GM23338 (cell line): ENCODE measurements at regions not wholly inside any gene's neighbourhood (a gene's known extent, or its start where the extent isn't known, plus 50 kb on each side); places are given as distances from the start of the nearest gene placed in this dataset.

ENCODE experiments used
- ATAC-seq: fragments of 200-7000 bp; cut with Tn5 transposase; 3 replicates; pipeline ENCODE4 v1.9.1; 2020
- DNase-seq: peaks from one replicate; pipeline ENCODE4 v3.0.0-alpha.2; 2015; ENCODE audit warnings: low spot score
- H2AFZ ChIP-seq: fragments of 200-600 bp; sonication (generic); 2 replicates; pipeline ENCODE4 v1.8.0; 2016; ENCODE audit warnings: antibody characterized with exemption, mild to moderate bottlenecking, moderate library complexity
- H3F3A ChIP-seq: fragments of 200-600 bp; sonication (generic); replicated peaks from 2 replicates; pipeline ENCODE4 v1.8.0; 2017; ENCODE audit warnings: antibody characterized with exemption, mixed run types, low read depth
- H3K27ac ChIP-seq: fragments of 200-600 bp; sonication (generic); 2 replicates; pipeline ENCODE4 v1.6.1; 2016; ENCODE audit warnings: low read depth
- H3K27me3 ChIP-seq: fragments of 200-600 bp; sonication (generic); 2 replicates; pipeline ENCODE4 v1.8.0; 2016; ENCODE audit warnings: mild to moderate bottlenecking, mixed run types, moderate library complexity; ENCODE audit not compliant: insufficient read depth
- H3K36me3 ChIP-seq: fragments of 200-600 bp; sonication (generic); 2 replicates; pipeline ENCODE4 v1.8.0; 2016; ENCODE audit warnings: mild to moderate bottlenecking; ENCODE audit not compliant: insufficient read depth
- H3K4me1 ChIP-seq: fragments of 200-600 bp; sonication (generic); 2 replicates; pipeline ENCODE4 v1.8.0; 2016; ENCODE audit warnings: mild to moderate bottlenecking, moderate library complexity; ENCODE audit not compliant: insufficient read depth
- H3K4me2 ChIP-seq: fragments of 200-600 bp; sonication (generic); 2 replicates; pipeline ENCODE4 v1.7.1; 2017; ENCODE audit warnings: mixed run types
- H3K4me3 ChIP-seq: fragments of 200-600 bp; sonication (generic); 2 replicates; pipeline ENCODE4 v1.6.1; 2016; ENCODE audit warnings: mixed run types
- H3K79me2 ChIP-seq: fragments of 200-600 bp; sonication (generic); replicated peaks from 2 replicates; pipeline ENCODE4 v1.8.0; 2017; ENCODE audit warnings: mild to moderate bottlenecking; ENCODE audit not compliant: insufficient read depth
- H3K9me2 ChIP-seq: fragments of 200-600 bp; sonication (generic); 2 replicates; pipeline ENCODE4 v1.8.0; 2017; ENCODE audit not compliant: insufficient read depth
- H4K20me1 ChIP-seq: fragments of 200-600 bp; sonication (generic); replicated peaks from 2 replicates; pipeline ENCODE4 v1.8.0; 2017; ENCODE audit warnings: mild to moderate bottlenecking; ENCODE audit not compliant: insufficient read depth
- H3K27ac Mint-ChIP-seq: 2 replicates; pipeline ENCODE4 v1.8.0; 2020; ENCODE audit warnings: inconsistent platforms, mild to moderate bottlenecking, moderate library complexity, mixed read lengths
- H3K27me3 Mint-ChIP-seq: 3 replicates; pipeline ENCODE4 v1.8.0; 2022; ENCODE audit warnings: low read depth, mild to moderate bottlenecking, moderate library complexity, mixed read lengths, inconsistent platforms; ENCODE audit not compliant: insufficient read depth, poor library complexity
- H3K36me3 Mint-ChIP-seq: 3 replicates; pipeline ENCODE4 v1.8.0; 2021; ENCODE audit warnings: low read depth, mild to moderate bottlenecking, inconsistent platforms, moderate library complexity, mixed read lengths
- H3K4me1 Mint-ChIP-seq: 3 replicates; pipeline ENCODE4 v1.8.0; 2020; ENCODE audit warnings: mild to moderate bottlenecking, inconsistent platforms, mixed read lengths
- H3K4me3 Mint-ChIP-seq: 3 replicates; pipeline ENCODE4 v1.8.0; 2021; ENCODE audit warnings: moderate library complexity, mild to moderate bottlenecking, inconsistent platforms, mixed read lengths
- H3K9me3 Mint-ChIP-seq: 3 replicates; pipeline ENCODE4 v1.8.0; 2020; ENCODE audit warnings: moderate library complexity, mild to moderate bottlenecking, inconsistent platforms, mixed read lengths
- CREB1 ChIP-seq: fragments of 250-450 bp; sonication (Bioruptor Pico); IDR thresholded peaks from 2 replicates; pipeline ENCODE4 v1.5.0; 2020; ENCODE audit warnings: low read depth, mild to moderate bottlenecking, moderate library complexity
- TF ChIP-seq, protein P1 (sequence below): fragments of 250-450 bp; sonication (Bioruptor Pico); IDR thresholded peaks from 2 replicates; pipeline ENCODE4 v1.5.0; 2020; ENCODE audit warnings: mild to moderate bottlenecking, moderate library complexity
- TF ChIP-seq, protein P2 (sequence below): IDR thresholded peaks from 2 replicates; pipeline ENCODE4 v1.6.1; 2016; ENCODE audit warnings: antibody characterized with exemption
- TF ChIP-seq, protein P3 (sequence below): IDR thresholded peaks from one replicate; pipeline ENCODE4 v1.6.1; 2018; ENCODE audit warnings: antibody characterized with exemption; ENCODE audit not compliant: unreplicated experiment

DNA sequence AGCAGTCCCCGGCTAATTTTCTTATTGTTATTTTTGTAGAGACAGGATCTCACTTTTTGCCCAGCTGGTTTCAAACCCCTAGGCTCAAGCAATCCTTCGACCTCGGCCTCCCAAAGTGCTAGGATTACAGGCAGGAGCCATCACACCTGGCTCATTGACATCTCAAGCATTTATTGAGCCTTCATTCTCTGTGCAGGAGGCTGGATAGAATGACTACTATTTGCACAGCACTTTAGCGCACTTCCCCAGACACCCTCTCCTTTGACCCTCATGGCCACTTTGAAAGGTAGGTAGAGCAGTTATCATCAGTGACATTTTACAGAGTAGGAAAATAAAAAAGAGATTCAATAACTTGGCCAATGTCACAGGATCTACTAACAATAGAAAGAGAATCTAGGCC is 124.0 kb upstream of the STXBP5 start (continued):
- TF ChIP-seq, protein P1, sequence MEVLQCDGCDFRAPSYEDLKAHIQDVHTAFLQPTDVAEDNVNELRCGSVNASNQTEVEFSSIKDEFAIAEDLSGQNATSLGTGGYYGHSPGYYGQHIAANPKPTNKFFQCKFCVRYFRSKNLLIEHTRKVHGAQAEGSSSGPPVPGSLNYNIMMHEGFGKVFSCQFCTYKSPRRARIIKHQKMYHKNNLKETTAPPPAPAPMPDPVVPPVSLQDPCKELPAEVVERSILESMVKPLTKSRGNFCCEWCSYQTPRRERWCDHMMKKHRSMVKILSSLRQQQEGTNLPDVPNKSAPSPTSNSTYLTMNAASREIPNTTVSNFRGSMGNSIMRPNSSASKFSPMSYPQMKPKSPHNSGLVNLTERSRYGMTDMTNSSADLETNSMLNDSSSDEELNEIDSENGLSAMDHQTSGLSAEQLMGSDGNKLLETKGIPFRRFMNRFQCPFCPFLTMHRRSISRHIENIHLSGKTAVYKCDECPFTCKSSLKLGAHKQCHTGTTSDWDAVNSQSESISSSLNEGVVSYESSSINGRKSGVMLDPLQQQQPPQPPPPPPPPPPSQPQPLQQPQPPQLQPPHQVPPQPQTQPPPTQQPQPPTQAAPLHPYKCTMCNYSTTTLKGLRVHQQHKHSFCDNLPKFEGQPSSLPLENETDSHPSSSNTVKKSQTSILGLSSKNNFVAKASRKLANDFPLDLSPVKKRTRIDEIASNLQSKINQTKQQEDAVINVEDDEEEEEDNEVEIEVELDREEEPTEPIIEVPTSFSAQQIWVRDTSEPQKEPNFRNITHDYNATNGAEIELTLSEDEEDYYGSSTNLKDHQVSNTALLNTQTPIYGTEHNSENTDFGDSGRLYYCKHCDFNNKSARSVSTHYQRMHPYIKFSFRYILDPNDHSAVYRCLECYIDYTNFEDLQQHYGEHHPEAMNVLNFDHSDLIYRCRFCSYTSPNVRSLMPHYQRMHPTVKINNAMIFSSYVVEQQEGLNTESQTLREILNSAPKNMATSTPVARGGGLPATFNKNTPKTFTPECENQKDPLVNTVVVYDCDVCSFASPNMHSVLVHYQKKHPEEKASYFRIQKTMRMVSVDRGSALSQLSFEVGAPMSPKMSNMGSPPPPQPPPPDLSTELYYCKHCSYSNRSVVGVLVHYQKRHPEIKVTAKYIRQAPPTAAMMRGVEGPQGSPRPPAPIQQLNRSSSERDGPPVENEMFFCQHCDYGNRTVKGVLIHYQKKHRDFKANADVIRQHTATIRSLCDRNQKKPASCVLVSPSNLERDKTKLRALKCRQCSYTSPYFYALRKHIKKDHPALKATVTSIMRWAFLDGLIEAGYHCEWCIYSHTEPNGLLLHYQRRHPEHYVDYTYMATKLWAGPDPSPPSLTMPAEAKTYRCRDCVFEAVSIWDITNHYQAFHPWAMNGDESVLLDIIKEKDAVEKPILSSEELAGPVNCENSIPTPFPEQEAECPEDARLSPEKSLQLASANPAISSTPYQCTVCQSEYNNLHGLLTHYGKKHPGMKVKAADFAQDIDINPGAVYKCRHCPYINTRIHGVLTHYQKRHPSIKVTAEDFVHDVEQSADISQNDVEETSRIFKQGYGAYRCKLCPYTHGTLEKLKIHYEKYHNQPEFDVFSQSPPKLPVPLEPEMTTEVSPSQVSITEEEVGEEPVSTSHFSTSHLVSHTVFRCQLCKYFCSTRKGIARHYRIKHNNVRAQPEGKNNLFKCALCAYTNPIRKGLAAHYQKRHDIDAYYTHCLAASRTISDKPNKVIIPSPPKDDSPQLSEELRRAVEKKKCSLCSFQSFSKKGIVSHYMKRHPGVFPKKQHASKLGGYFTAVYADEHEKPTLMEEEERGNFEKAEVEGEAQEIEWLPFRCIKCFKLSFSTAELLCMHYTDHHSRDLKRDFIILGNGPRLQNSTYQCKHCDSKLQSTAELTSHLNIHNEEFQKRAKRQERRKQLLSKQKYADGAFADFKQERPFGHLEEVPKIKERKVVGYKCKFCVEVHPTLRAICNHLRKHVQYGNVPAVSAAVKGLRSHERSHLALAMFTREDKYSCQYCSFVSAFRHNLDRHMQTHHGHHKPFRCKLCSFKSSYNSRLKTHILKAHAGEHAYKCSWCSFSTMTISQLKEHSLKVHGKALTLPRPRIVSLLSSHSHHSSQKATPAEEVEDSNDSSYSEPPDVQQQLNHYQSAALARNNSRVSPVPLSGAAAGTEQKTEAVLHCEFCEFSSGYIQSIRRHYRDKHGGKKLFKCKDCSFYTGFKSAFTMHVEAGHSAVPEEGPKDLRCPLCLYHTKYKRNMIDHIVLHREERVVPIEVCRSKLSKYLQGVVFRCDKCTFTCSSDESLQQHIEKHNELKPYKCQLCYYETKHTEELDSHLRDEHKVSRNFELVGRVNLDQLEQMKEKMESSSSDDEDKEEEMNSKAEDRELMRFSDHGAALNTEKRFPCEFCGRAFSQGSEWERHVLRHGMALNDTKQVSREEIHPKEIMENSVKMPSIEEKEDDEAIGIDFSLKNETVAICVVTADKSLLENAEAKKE (CRISPR knock-in tag): no peak

DNA sequence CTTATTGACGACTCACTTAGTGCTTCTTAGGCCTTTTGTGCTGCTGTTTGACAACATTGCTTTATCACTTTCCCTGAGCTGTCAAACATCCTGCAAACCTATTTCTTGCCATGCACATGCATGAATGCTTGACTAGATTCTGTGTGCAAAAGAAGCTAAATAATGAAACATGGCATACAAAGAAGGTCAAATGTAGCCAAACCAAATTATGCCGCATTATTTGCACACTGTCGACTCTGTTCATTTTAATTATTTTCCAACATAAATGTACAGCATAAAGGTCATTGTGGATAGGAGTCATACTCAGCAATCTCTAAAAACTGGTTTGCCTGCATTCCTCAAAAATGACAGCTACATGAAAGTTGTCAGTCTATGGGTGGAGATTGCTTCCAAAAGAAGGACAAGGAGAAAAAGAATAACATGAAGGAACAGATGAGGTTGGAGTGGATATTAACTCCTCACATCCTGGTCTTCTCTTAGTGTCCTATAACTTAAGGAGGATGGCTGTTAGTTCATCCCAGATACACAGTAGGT is 123.1 kb upstream of the STXBP5 start:
- Mint-ChIP-seq H3K27ac (no peak overlapping the region), H3K4me1 (peaks cover 8% of the 10 kb centered on the region; the same call in 2 of the 3 replicates), H3K4me3 (no peak overlapping the region), H3K9me3 (no peaks in the 10 kb centered on the region), H3K36me3 (no peaks in the 10 kb centered on the region), H3K27me3 (peaks cover 2% of the 10 kb centered on the region)
- Histone ChIP-seq H3K79me2 (no peaks in the 10 kb centered on the region), H4K20me1 (no peaks in the 10 kb centered on the region), H3F3A (no peaks in the 10 kb centered on the region), H3K36me3 (no peaks in the 10 kb centered on the region), H3K9me2 (no peaks in the 10 kb centered on the region; the same call in 1 of the 2 replicates), H3K27me3 (no peaks in the 10 kb centered on the region), H3K4me2 (no peak overlapping the region), H3K4me3 (no peak overlapping the region), H3K4me1 (no peaks in the 10 kb centered on the region), H3K27ac (no peak overlapping the region), H2AFZ (no peak overlapping the region)
- ATAC-seq (no peak), DNase-seq (no peak)
- TF ChIP-seq, protein P2, sequence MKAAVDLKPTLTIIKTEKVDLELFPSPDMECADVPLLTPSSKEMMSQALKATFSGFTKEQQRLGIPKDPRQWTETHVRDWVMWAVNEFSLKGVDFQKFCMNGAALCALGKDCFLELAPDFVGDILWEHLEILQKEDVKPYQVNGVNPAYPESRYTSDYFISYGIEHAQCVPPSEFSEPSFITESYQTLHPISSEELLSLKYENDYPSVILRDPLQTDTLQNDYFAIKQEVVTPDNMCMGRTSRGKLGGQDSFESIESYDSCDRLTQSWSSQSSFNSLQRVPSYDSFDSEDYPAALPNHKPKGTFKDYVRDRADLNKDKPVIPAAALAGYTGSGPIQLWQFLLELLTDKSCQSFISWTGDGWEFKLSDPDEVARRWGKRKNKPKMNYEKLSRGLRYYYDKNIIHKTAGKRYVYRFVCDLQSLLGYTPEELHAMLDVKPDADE: no peak
- no peak for TF ChIP-seq CREB1 (CRISPR knock-in tag)
- TF ChIP-seq, protein P1 (CRISPR knock-in tag): no peak
- TF ChIP-seq, protein P3, sequence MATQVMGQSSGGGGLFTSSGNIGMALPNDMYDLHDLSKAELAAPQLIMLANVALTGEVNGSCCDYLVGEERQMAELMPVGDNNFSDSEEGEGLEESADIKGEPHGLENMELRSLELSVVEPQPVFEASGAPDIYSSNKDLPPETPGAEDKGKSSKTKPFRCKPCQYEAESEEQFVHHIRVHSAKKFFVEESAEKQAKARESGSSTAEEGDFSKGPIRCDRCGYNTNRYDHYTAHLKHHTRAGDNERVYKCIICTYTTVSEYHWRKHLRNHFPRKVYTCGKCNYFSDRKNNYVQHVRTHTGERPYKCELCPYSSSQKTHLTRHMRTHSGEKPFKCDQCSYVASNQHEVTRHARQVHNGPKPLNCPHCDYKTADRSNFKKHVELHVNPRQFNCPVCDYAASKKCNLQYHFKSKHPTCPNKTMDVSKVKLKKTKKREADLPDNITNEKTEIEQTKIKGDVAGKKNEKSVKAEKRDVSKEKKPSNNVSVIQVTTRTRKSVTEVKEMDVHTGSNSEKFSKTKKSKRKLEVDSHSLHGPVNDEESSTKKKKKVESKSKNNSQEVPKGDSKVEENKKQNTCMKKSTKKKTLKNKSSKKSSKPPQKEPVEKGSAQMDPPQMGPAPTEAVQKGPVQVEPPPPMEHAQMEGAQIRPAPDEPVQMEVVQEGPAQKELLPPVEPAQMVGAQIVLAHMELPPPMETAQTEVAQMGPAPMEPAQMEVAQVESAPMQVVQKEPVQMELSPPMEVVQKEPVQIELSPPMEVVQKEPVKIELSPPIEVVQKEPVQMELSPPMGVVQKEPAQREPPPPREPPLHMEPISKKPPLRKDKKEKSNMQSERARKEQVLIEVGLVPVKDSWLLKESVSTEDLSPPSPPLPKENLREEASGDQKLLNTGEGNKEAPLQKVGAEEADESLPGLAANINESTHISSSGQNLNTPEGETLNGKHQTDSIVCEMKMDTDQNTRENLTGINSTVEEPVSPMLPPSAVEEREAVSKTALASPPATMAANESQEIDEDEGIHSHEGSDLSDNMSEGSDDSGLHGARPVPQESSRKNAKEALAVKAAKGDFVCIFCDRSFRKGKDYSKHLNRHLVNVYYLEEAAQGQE: no peak
